ENCODE measurements at regions not wholly inside any gene's neighbourhood (a gene's known extent, or its start where the extent isn't known, plus 50 kb on each side); places are given as distances from the start of the nearest gene placed in this dataset.

- Histone ChIP-seq H3K27ac (ENCODE audit: low read length) (no peak overlapping the region), H3K9me3 (ENCODE audit: control insufficient read depth in 2 of 2, low read length in 2 of 2) (peaks cover 0 to 4% of the 10 kb centered on the region in 2 donors)
These were observed 277.2 kb upstream of the TMEFF2 start for GRCh38 chr2:192471982-192472381.

DNA sequence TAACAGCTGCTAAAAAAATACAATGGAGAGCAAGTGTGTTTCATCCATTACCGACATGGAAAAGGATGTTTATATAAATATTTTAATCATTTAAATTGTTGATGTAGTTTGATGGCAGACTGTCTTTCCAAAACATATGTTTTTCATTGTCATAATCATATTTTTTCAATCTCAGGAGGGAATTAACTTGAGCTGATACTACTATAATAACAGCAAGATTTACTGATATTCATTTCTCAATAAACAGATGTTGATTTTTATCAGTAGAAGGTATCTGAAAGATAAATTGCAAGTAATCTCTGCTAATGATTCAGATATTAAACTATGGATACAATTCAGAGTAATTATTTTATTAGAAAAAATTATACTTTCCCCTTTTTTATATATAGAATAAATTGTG, 274.9 kb upstream of the TMEFF2 start:
- no peaks in the 10 kb centered on the region for H3K4me1 ChIP-seq (ENCODE audit: control insufficient read depth, insufficient read depth, low read length)
- H3K27ac ChIP-seq (ENCODE audit: low read length) = no peak overlapping the region
- H3K4me3 ChIP-seq (ENCODE audit: low read length in 2 of 2) = no peak overlapping the region
- peaks cover 0 to 4% of the 10 kb centered on the region in 2 donors for H3K9me3 ChIP-seq (ENCODE audit: control insufficient read depth in 2 of 2, low read length in 2 of 2)
- H3K9ac ChIP-seq (ENCODE audit: low read length in 2 of 2) = no peak overlapping the region
- no peaks in the 10 kb centered on the region for H3K27me3 ChIP-seq (ENCODE audit: control insufficient read depth in 1 of 2, insufficient read depth in 2 of 2, low read length in 2 of 2)
- H3K36me3 ChIP-seq (ENCODE audit: control insufficient read depth in 2 of 2, insufficient read depth in 2 of 2, low read length in 2 of 2) = no peaks in the 10 kb centered on the region

More at GRCh38 chr2:192471982-192472381, 277.2 kb upstream of the TMEFF2 start:
- no peaks in the 10 kb centered on the region for H3K27me3 ChIP-seq (ENCODE audit: control insufficient read depth in 1 of 2, insufficient read depth in 2 of 2, low read length in 2 of 2)
- H3K9ac ChIP-seq (ENCODE audit: low read length in 2 of 2) = no peak overlapping the region
- H3K4me1 ChIP-seq (ENCODE audit: control insufficient read depth, insufficient read depth, low read length) = no peaks in the 10 kb centered on the region
- H3K36me3 ChIP-seq (ENCODE audit: control insufficient read depth in 2 of 2, insufficient read depth in 2 of 2, low read length in 2 of 2) = no peaks in the 10 kb centered on the region
- H3K4me3 ChIP-seq (ENCODE audit: low read length in 2 of 2) = no peak overlapping the region

DNA sequence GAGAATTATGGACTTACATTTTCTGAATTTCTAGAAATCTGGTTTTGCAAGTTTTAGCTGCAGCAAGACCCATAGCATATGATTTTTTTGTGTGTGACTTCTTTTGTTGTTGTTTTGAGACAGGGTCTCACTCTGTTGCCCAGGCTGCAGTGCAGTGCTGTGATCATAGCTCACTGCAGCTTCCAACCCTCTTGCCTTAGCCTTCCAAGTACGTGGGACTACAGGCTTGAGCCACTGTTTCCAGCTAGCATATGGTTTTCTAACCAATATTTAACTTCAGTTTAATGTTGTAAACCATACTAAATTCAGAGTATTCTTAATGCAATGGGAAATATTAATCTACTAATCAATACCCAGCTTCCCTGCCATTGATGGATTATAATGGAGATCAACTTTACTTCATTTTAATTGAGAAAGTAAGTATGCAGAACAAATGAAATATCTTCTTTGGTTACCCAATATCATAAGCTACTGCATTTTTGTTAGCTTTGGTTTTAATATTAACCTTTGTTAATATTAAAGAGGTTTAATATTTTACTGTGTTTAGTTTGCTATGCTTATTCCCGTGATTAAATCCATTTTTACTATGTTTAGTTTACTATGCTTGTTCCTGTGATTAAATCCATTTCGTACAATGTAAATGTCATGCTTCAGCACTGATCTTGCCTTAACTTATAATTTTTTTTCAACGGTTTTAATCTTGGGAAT, 273.4 kb upstream of the TMEFF2 start:
- Histone ChIP-seq H3K36me3 (ENCODE audit: control insufficient read depth in 2 of 2, insufficient read depth in 2 of 2, low read length in 2 of 2) (no peaks in the 10 kb centered on the region), H3K9me3 (ENCODE audit: control insufficient read depth in 2 of 2, low read length in 2 of 2) (peaks cover 0 to under 1% of the 10 kb centered on the region in 2 donors), H3K4me1 (ENCODE audit: control insufficient read depth, insufficient read depth, low read length) (no peaks in the 10 kb centered on the region), H3K4me3 (ENCODE audit: low read length in 2 of 2) (no peak overlapping the region), H3K27me3 (ENCODE audit: control insufficient read depth in 1 of 2, insufficient read depth in 2 of 2, low read length in 2 of 2) (no peaks in the 10 kb centered on the region), H3K27ac (ENCODE audit: low read length) (no peak overlapping the region), H3K9ac (ENCODE audit: low read length in 2 of 2) (no peak overlapping the region)

GRCh38 chr2:192465141-192465540, 270.4 kb upstream of the TMEFF2 start:
- no peak overlapping the region for H3K27ac ChIP-seq (ENCODE audit: low read length)
- no peaks in the 10 kb centered on the region for H3K27me3 ChIP-seq (ENCODE audit: control insufficient read depth in 1 of 2, insufficient read depth in 2 of 2, low read length in 2 of 2)
- H3K36me3 ChIP-seq (ENCODE audit: control insufficient read depth in 2 of 2, insufficient read depth in 2 of 2, low read length in 2 of 2) = no peaks in the 10 kb centered on the region
- no peak overlapping the region for H3K4me3 ChIP-seq (ENCODE audit: low read length in 2 of 2)
- no peaks in the 10 kb centered on the region for H3K9me3 ChIP-seq (ENCODE audit: control insufficient read depth in 2 of 2, low read length in 2 of 2)
- no peak overlapping the region for H3K9ac ChIP-seq (ENCODE audit: low read length in 2 of 2)
- H3K4me1 ChIP-seq (ENCODE audit: control insufficient read depth, insufficient read depth, low read length) = no peaks in the 10 kb centered on the region

DNA sequence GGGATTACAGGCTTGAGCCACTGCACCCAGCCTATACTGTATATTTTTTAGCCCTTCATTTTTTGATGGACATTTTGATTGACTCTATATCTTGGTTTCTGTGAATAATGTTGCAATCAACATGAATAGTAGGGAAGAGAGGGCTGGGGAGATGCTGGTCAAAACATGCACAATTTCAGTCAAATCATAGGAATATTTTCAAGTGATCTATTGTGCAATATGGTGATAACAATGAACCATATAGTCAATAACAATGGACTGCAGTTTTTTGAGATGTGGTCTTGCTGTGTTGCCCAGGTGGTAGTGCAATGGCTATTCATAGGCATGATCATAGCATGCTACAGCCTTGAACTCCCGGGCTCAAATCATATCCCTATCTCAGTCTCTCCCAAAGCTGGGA, 264.7 kb upstream of the TMEFF2 start:
- H3K27ac ChIP-seq (ENCODE audit: low read length) = no peak overlapping the region
- no peaks in the 10 kb centered on the region for H3K36me3 ChIP-seq (ENCODE audit: control insufficient read depth in 2 of 2, insufficient read depth in 2 of 2, low read length in 2 of 2)
- no peaks in the 10 kb centered on the region for H3K9me3 ChIP-seq (ENCODE audit: control insufficient read depth in 2 of 2, low read length in 2 of 2)
- no peak overlapping the region for H3K4me3 ChIP-seq (ENCODE audit: low read length in 2 of 2)
- no peak overlapping the region for H3K9ac ChIP-seq (ENCODE audit: low read length in 2 of 2)
- no peaks in the 10 kb centered on the region for H3K4me1 ChIP-seq (ENCODE audit: control insufficient read depth, insufficient read depth, low read length)
- no peaks in the 10 kb centered on the region for H3K27me3 ChIP-seq (ENCODE audit: control insufficient read depth in 1 of 2, insufficient read depth in 2 of 2, low read length in 2 of 2)

GRCh38 chr2:192448881-192449280, 254.1 kb upstream of the TMEFF2 start:
- Histone ChIP-seq H3K4me1 (ENCODE audit: control insufficient read depth, insufficient read depth, low read length) (no peaks in the 10 kb centered on the region), H3K27ac (ENCODE audit: low read length) (no peak overlapping the region), H3K4me3 (ENCODE audit: low read length in 2 of 2) (no peak overlapping the region), H3K27me3 (ENCODE audit: control insufficient read depth in 1 of 2, insufficient read depth in 2 of 2, low read length in 2 of 2) (no peaks in the 10 kb centered on the region), H3K9me3 (ENCODE audit: control insufficient read depth in 2 of 2, low read length in 2 of 2) (no peaks in the 10 kb centered on the region), H3K36me3 (ENCODE audit: control insufficient read depth in 2 of 2, insufficient read depth in 2 of 2, low read length in 2 of 2) (no peaks in the 10 kb centered on the region), H3K9ac (ENCODE audit: low read length in 2 of 2) (no peak overlapping the region)

GRCh38 chr2:192444286-192444838, 249.6 kb upstream of the TMEFF2 start:
- no peak overlapping the region for H3K27ac ChIP-seq (ENCODE audit: low read length)
- H3K9me3 ChIP-seq (ENCODE audit: control insufficient read depth in 2 of 2, low read length in 2 of 2) = no peaks in the 10 kb centered on the region
- no peak overlapping the region for H3K9ac ChIP-seq (ENCODE audit: low read length in 2 of 2)
- H3K4me3 ChIP-seq (ENCODE audit: low read length in 2 of 2) = no peak overlapping the region
- no peaks in the 10 kb centered on the region for H3K36me3 ChIP-seq (ENCODE audit: control insufficient read depth in 2 of 2, insufficient read depth in 2 of 2, low read length in 2 of 2)
- H3K4me1 ChIP-seq (ENCODE audit: control insufficient read depth, insufficient read depth, low read length) = no peaks in the 10 kb centered on the region
- H3K27me3 ChIP-seq (ENCODE audit: control insufficient read depth in 1 of 2, insufficient read depth in 2 of 2, low read length in 2 of 2) = no peaks in the 10 kb centered on the region

- H3K27ac ChIP-seq (ENCODE audit: low read length) = no peak overlapping the region
- no peaks in the 10 kb centered on the region for H3K27me3 ChIP-seq (ENCODE audit: control insufficient read depth in 1 of 2, insufficient read depth in 2 of 2, low read length in 2 of 2)
- H3K9ac ChIP-seq (ENCODE audit: low read length in 2 of 2) = no peak overlapping the region
- H3K4me3 ChIP-seq (ENCODE audit: low read length in 2 of 2) = no peak overlapping the region
- H3K36me3 ChIP-seq (ENCODE audit: control insufficient read depth in 2 of 2, insufficient read depth in 2 of 2, low read length in 2 of 2) = no peaks in the 10 kb centered on the region
- no peaks in the 10 kb centered on the region for H3K4me1 ChIP-seq (ENCODE audit: control insufficient read depth, insufficient read depth, low read length)
- H3K9me3 ChIP-seq (ENCODE audit: control insufficient read depth in 2 of 2, low read length in 2 of 2) = no peaks in the 10 kb centered on the region
These were observed 249.1 kb upstream of the TMEFF2 start for GRCh38 chr2:192443831-192444230.

DNA sequence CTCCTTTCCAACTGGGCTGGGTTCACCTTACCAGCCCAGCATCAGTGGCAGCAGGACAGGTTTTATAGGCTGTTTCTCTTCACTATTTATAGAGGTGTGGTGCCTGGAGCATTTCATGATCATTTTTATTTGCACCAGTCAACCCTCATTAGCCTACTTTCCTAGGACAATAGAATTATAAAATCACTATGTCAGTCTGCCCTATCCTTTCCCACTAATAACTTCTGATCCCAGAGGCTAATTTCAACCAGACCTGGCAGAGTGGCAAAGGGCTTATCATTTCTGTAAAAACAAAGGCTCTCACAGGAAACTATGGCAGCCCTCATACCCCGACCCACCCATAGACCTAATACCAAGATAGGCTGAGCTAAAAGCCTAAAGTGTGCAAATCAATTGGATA, 243.5 kb upstream of the TMEFF2 start:
- no peaks in the 10 kb centered on the region for H3K27me3 ChIP-seq (ENCODE audit: control insufficient read depth in 1 of 2, insufficient read depth in 2 of 2, low read length in 2 of 2)
- no peak overlapping the region for H3K27ac ChIP-seq (ENCODE audit: low read length)

GRCh38 chr2:192437653-192438052, 242.9 kb upstream of the TMEFF2 start:
- Histone ChIP-seq H3K9me3 (ENCODE audit: control insufficient read depth in 2 of 2, low read length in 2 of 2) (no peaks in the 10 kb centered on the region), H3K4me1 (ENCODE audit: control insufficient read depth, insufficient read depth, low read length) (no peaks in the 10 kb centered on the region), H3K27ac (ENCODE audit: low read length) (no peak overlapping the region), H3K9ac (ENCODE audit: low read length in 2 of 2) (no peak overlapping the region), H3K4me3 (ENCODE audit: low read length in 2 of 2) (no peak overlapping the region), H3K36me3 (ENCODE audit: control insufficient read depth in 2 of 2, insufficient read depth in 2 of 2, low read length in 2 of 2) (no peaks in the 10 kb centered on the region), H3K27me3 (ENCODE audit: control insufficient read depth in 1 of 2, insufficient read depth in 2 of 2, low read length in 2 of 2) (no peaks in the 10 kb centered on the region)

More for the DNA sequence above, 243.5 kb upstream of the TMEFF2 start:
- H3K4me1 ChIP-seq (ENCODE audit: control insufficient read depth, insufficient read depth, low read length) = no peaks in the 10 kb centered on the region
- H3K4me3 ChIP-seq (ENCODE audit: low read length in 2 of 2) = no peak overlapping the region
- H3K9me3 ChIP-seq (ENCODE audit: control insufficient read depth in 2 of 2, low read length in 2 of 2) = no peaks in the 10 kb centered on the region
- H3K9ac ChIP-seq (ENCODE audit: low read length in 2 of 2) = no peak overlapping the region
- H3K36me3 ChIP-seq (ENCODE audit: control insufficient read depth in 2 of 2, insufficient read depth in 2 of 2, low read length in 2 of 2) = no peaks in the 10 kb centered on the region

GRCh38 chr2:192424243-192424642, 229.5 kb upstream of the TMEFF2 start:
- no peak overlapping the region for H3K4me3 ChIP-seq (ENCODE audit: low read length in 2 of 2)
- H3K36me3 ChIP-seq (ENCODE audit: control insufficient read depth in 2 of 2, insufficient read depth in 2 of 2, low read length in 2 of 2) = no peaks in the 10 kb centered on the region
- no peaks in the 10 kb centered on the region for H3K9me3 ChIP-seq (ENCODE audit: control insufficient read depth in 2 of 2, low read length in 2 of 2)
- H3K27me3 ChIP-seq (ENCODE audit: control insufficient read depth in 1 of 2, insufficient read depth in 2 of 2, low read length in 2 of 2) = no peaks in the 10 kb centered on the region
- H3K9ac ChIP-seq (ENCODE audit: low read length in 2 of 2) = no peak overlapping the region
- no peaks in the 10 kb centered on the region for H3K4me1 ChIP-seq (ENCODE audit: control insufficient read depth, insufficient read depth, low read length)
- H3K27ac ChIP-seq (ENCODE audit: low read length) = no peak overlapping the region

Data from stomach smooth muscle (tissue), 2 donors.